Astrocyte of the spinal cord (primary cell): ENCODE measurements at regions not wholly inside any gene's neighbourhood (a gene's known extent, or its start where the extent isn't known, plus 50 kb on each side); places are given as distances from the start of the nearest gene placed in this dataset.
A peak's percentile ranks its signal among the peaks of the same experiment; 100 is the strongest.

Source experiments
- DNase-seq: peaks from one replicate; pipeline ENCODE4 v3.0.0; 2011; ENCODE audit warnings: low read depth, low spot score
- H3K4me3 ChIP-seq: 2 replicates; pipeline ENCODE4 v1.5.1; 2011; ENCODE audit warnings: low read depth, mild to moderate bottlenecking, low read length, moderate library complexity
- CTCF ChIP-seq: IDR thresholded peaks from 2 replicates; pipeline ENCODE4 v1.5.1; 2012; ENCODE audit warnings: low read depth, mild to moderate bottlenecking, low read length, inconsistent platforms
- in situ Hi-C: cut with HindIII; loops from 2 replicates; pipeline ENCODE4 v1.10.0; 2017; ENCODE audit warnings: low sequenced_read_pairs

- H3K4me3 ChIP-seq: no peak overlapping the region
- TF ChIP-seq CTCF: no peak
- DNase-seq: no peak
- in situ Hi-C loops: no loop called here
These were observed 1364.9 kb downstream of the PCDH9 start for GRCh38 chr13:65865206-65865605.

- no peak for TF ChIP-seq CTCF
- DNase-seq: no peak
- no peak overlapping the region for H3K4me3 ChIP-seq
- in situ Hi-C loops: no loop called here
These were observed 1366.1 kb downstream of the PCDH9 start for GRCh38 chr13:65864039-65864438.

GRCh38 chr13:65860306-65860705 is 1369.8 kb downstream of the PCDH9 start:
- in situ Hi-C loops: no loop called here
- no peak for DNase-seq
- no peak for TF ChIP-seq CTCF

GRCh38 chr13:65857942-65858565 is 1372.1 kb downstream of the PCDH9 start:
- no peak overlapping the region for H3K4me3 ChIP-seq
- no peak for DNase-seq
- in situ Hi-C loops: no loop called here
- TF ChIP-seq CTCF: no peak

More at GRCh38 chr13:65860306-65860705, 1369.8 kb downstream of the PCDH9 start:
- no peak overlapping the region for H3K4me3 ChIP-seq

- peak; percentile 68 for DNase-seq
- no peak overlapping the region for H3K4me3 ChIP-seq
- no peak for TF ChIP-seq CTCF
- in situ Hi-C loops: no loop called here
These were observed 1373.7 kb downstream of the PCDH9 start for GRCh38 chr13:65856431-65856830.

GRCh38 chr13:65855242-65855805 is 1374.8 kb downstream of the PCDH9 start:
- no peak for TF ChIP-seq CTCF
- H3K4me3 ChIP-seq: no peak overlapping the region
- DNase-seq: no peak
- in situ Hi-C loops: no loop called here
